Lower leg skin (tissue), 4 donors: ENCODE measurements at regions not wholly inside any gene's neighbourhood (a gene's known extent, or its start where the extent isn't known, plus 50 kb on each side); places are given as distances from the start of the nearest gene placed in this dataset.

Experiments
- DNase-seq, 2 donors: peaks; one replicate each; pipeline ENCODE4 v3.0.0-alpha.2; 2019; ENCODE audit warnings: low spot score in 2 of 2
- H3K4me3 ChIP-seq: fragments of 200-600 bp; sonication (generic); 2 replicates; pipeline ENCODE4 v1.5.1; 2017; ENCODE audit warnings: mild to moderate bottlenecking, low read depth; ENCODE audit not compliant: poor library complexity, severe bottlenecking
- POLR2A ChIP-seq, 2 donors: fragments of 450-650 bp; IDR thresholded peaks; one replicate each; pipeline ENCODE4 v1.6.1; 2016 to 2017; ENCODE audit warnings: antibody characterized with exemption in 2 of 2, mild to moderate bottlenecking in 1 of 2, moderate library complexity in 1 of 2
- WGBS, 2 donors: methylation state at CpG; one replicate each; pipeline ENCODE4 v1.1.5; 2018; 5-methylcytosine and 5-hydroxymethylcytosine counted together
- intact Hi-C: fragments of 100-400 bp; cut with DNase I; formaldehyde crosslinking; loops from one replicate; pipeline ENCODE4 v1.15.0; 2023; ENCODE audit warnings: low total_unique reads
- TF ChIP-seq, protein P1 (sequence below), 3 donors: fragments of 450-650 bp; IDR thresholded peaks; one replicate each; pipeline ENCODE4 v1.5.1; 2016; ENCODE audit warnings: antibody characterized with exemption in 3 of 3, mild to moderate bottlenecking in 3 of 3, moderate library complexity in 2 of 3

DNA sequence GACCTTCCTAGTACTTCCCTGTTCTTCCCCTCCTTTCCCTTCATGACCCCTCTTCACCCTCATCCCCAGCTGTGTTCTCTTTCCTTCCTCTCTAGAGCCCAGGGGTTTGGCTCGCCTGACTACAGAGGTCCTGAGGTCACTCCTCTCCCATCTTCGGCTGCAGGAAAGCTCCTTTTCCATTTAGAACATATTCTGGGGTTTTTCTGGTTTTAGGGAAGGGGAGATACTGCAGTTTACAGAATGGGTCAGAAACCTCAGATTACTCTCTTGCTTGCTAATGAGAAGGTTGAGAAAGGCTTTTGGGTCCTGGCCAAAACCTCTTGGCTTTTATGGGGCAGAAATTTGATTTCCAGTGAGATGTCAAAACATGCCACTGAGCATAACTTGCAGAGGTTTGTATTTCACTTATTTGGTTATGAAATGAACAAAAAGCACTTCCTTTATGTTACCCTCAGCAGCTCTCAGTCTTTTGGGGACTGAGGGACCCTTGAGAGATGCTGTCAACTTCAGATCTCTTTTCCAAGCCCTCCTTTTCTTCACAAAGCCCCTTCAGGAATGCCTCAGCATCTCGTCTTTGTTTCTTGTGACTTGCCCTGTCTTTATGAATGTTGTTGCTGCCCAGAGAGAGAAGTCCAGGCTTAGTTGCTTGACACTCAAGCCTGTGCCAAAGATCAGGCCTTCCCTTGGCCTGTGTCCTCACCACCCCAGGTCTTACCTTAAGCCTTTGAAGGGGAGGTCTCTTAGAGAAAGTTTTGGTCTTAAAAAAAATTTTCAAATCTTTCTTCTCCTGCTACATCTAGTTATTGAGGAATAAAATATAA, 121.7 kb upstream of the TPM1 start:
- no peak overlapping the region for H3K4me3 ChIP-seq
- TF ChIP-seq, protein P1, sequence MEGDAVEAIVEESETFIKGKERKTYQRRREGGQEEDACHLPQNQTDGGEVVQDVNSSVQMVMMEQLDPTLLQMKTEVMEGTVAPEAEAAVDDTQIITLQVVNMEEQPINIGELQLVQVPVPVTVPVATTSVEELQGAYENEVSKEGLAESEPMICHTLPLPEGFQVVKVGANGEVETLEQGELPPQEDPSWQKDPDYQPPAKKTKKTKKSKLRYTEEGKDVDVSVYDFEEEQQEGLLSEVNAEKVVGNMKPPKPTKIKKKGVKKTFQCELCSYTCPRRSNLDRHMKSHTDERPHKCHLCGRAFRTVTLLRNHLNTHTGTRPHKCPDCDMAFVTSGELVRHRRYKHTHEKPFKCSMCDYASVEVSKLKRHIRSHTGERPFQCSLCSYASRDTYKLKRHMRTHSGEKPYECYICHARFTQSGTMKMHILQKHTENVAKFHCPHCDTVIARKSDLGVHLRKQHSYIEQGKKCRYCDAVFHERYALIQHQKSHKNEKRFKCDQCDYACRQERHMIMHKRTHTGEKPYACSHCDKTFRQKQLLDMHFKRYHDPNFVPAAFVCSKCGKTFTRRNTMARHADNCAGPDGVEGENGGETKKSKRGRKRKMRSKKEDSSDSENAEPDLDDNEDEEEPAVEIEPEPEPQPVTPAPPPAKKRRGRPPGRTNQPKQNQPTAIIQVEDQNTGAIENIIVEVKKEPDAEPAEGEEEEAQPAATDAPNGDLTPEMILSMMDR (IDR thresholded peaks at IDR 0.05): no peak
- no peak for TF ChIP-seq POLR2A (IDR thresholded peaks at IDR 0.05)
- DNase-seq: peak in 1 of 2 donors; percentile 80
- WGBS, 2 donors: 49 to 61% methylated on average over 3 of the region's 3 CpGs
- intact Hi-C loops: no loop called here

- H3K4me3 ChIP-seq: no peak overlapping the region
- WGBS, 2 donors: 45 to 49% methylated on average over 3 of the region's 3 CpGs
- DNase-seq: no peak
- no peak for TF ChIP-seq POLR2A (IDR thresholded peaks at IDR 0.05)
- TF ChIP-seq, protein P1 (IDR thresholded peaks at IDR 0.05): no peak
- intact Hi-C loops: no loop called here
These were observed 120.0 kb upstream of the TPM1 start for GRCh38 chr15:62922514-62922913.

DNA sequence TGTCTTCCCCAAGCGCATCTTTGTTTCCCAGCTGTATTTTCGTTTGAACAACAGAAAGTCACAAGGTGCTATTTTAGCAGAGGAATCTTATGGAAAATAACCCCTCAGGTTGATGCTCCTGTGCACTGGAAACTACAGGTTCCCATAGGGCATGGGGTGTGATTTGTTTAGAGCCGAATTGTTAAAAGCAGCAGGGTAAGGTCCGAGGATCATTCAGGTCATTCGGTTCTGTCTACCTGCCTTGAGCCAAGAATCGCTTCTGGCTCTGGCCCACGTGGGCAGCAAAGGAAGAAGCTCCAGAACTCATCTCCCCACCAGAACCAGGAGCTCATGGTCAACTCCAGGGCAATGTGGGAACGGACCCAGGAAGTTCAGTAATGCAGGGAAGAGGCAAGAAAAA, 116.7 kb upstream of the TPM1 start:
- intact Hi-C loops: no loop called here
- DNase-seq: peak in 1 of 2 donors; percentile 6
- WGBS, 2 donors: 90 to 94% methylated on average over 8 of the region's 8 CpGs
- H3K4me3 ChIP-seq: no peak overlapping the region
- TF ChIP-seq, protein P1 (IDR thresholded peaks at IDR 0.05): no peak
- no peak for TF ChIP-seq POLR2A (IDR thresholded peaks at IDR 0.05)

GRCh38 chr15:62927196-62927595, 115.4 kb upstream of the TPM1 start:
- intact Hi-C loops: no loop called here
- DNase-seq: no peak
- TF ChIP-seq, protein P1 (IDR thresholded peaks at IDR 0.05): no peak
- TF ChIP-seq POLR2A (IDR thresholded peaks at IDR 0.05): no peak
- no peak overlapping the region for H3K4me3 ChIP-seq

DNA sequence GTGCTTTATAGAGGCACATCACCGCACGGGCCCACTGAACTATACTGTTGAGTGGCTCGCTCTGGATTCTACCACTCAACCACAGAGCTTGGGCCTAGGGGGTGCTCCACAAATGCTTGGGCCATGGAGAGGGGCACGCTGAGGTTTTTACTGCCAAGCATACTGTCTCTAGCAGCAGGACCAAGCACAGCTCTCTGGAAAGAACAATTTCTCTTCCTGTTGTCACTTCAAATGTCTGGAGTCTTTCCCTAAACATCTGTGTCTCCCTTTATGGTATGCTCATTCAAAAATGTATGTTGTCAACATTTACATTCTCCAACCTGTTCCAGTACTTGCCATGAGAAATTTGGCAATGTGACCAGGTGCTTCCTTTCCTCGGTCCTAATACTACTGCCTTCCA, 114.7 kb upstream of the TPM1 start:
- TF ChIP-seq POLR2A (IDR thresholded peaks at IDR 0.05): no peak
- TF ChIP-seq, protein P1 (IDR thresholded peaks at IDR 0.05): no peak
- no peak overlapping the region for H3K4me3 ChIP-seq
- no peak for DNase-seq
- WGBS, 2 donors: 85 to 87% methylated on average over 5 of the region's 5 CpGs
- intact Hi-C loops: no loop called here
